BE2C (cell line): ENCODE measurements at regions not wholly inside any gene's neighbourhood (a gene's known extent, or its start where the extent isn't known, plus 50 kb on each side); places are given as distances from the start of the nearest gene placed in this dataset.

Experiments used
- DNase-seq: peaks from one replicate; pipeline ENCODE4 v3.0.0-alpha.2; 2020
- H3K27me3 ChIP-seq: fragments of 250-450 bp; sonication (Bioruptor Pico); 2 replicates; pipeline ENCODE4 v1.5.1; 2020; ENCODE audit warnings: mild to moderate bottlenecking
- H3K36me3 ChIP-seq: fragments of 250-450 bp; sonication (Bioruptor Pico); 2 replicates; pipeline ENCODE4 v1.5.1; 2020; ENCODE audit warnings: mild to moderate bottlenecking
- H3K4me1 ChIP-seq: fragments of 250-450 bp; sonication (Bioruptor Pico); 2 replicates; pipeline ENCODE4 v1.5.1; 2020
- H3K4me3 ChIP-seq: 2 replicates; pipeline ENCODE4 v1.5.1; 2011; ENCODE audit warnings: low read depth, low read length
- H3K9me3 ChIP-seq: fragments of 250-450 bp; sonication (Bioruptor Pico); 2 replicates; pipeline ENCODE4 v1.5.1; 2020
- TF ChIP-seq, protein P1 (sequence below): IDR thresholded peaks from 2 replicates; pipeline ENCODE4 v1.5.1; 2012; ENCODE audit warnings: mild to moderate bottlenecking, low read depth, low read length

DNA sequence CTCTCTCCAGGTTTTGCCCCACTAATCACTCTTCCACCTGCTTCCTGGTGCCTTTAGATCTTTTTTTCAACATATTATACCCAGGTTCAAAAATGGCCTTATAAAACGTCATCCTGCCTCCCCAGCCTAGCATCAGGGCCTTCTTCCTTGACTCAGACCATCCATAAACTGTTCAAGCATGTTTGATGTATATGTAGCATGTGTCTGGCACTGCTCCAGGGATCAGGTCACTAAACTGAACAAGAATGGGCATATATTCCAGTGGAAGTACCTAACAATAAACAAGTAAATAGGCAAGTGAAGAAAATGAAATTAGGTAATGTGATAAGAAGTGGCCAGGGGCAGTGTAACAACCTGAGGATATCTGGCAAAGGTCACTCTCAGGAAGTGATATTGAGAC is 141.2 kb downstream of the TRIB2 start:
- TF ChIP-seq, protein P1, sequence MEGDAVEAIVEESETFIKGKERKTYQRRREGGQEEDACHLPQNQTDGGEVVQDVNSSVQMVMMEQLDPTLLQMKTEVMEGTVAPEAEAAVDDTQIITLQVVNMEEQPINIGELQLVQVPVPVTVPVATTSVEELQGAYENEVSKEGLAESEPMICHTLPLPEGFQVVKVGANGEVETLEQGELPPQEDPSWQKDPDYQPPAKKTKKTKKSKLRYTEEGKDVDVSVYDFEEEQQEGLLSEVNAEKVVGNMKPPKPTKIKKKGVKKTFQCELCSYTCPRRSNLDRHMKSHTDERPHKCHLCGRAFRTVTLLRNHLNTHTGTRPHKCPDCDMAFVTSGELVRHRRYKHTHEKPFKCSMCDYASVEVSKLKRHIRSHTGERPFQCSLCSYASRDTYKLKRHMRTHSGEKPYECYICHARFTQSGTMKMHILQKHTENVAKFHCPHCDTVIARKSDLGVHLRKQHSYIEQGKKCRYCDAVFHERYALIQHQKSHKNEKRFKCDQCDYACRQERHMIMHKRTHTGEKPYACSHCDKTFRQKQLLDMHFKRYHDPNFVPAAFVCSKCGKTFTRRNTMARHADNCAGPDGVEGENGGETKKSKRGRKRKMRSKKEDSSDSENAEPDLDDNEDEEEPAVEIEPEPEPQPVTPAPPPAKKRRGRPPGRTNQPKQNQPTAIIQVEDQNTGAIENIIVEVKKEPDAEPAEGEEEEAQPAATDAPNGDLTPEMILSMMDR = no peak
- Histone ChIP-seq H3K9me3 (peaks cover 6% of the 10 kb centered on the region), H3K4me1 (no peaks in the 10 kb centered on the region; the same call in 1 of the 2 replicates), H3K36me3 (no peaks in the 10 kb centered on the region), H3K27me3 (no peaks in the 10 kb centered on the region), H3K4me3 (no peak overlapping the region)
- DNase-seq = no peak

DNA sequence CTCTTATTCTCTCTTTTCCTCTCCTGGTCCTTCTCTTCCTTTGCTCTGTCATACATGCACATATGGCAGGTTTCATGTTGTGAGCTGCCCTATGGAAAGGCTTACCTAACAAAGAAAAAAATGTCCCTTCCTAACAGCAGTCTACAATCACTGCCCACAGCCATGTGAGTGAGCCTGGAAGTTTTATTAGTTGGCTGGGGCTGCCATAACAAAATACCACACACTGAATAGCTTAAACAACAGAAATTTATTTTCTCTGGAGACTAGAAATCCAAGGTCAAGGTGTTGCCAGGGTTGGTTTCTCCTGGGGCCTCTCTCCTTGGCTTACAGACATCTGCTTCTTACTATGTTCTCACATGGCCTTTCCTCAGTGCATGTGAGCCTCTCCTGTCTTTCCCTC is 142.1 kb downstream of the TRIB2 start:
- Histone ChIP-seq H3K27me3 (no peaks in the 10 kb centered on the region), H3K36me3 (no peaks in the 10 kb centered on the region), H3K4me1 (no peaks in the 10 kb centered on the region; the same call in 1 of the 2 replicates), H3K4me3 (no peak overlapping the region), H3K9me3 (peaks cover 6% of the 10 kb centered on the region)
- no peak for DNase-seq
- TF ChIP-seq, protein P1 = no peak

DNA sequence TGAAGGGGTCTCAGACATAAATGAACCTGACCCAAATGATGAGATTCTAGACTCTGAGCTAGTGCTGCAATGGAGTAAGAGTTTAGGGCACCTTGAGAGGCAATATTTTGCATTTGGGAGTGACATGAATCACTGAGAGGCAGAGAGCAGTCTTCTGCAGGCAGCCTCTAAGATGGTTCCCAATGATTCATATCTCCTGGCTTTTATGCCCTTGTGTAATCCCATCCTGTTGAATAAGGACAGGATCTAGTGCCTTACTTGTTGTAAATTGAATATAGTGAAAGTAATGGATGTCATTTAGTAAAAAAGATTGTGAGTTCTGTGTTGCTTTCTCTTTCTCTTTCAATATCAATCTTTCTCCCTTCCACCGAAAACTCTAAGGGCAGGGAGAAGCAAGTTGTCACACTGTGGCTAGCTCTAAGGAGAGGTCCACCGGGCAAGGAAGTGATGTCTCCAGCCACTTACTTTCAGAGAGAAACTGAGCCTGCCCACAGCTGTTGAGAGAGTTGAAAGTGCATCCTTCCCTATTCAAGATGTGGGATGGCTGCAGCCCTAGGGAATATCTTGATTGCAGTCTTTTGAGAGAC is 144.7 kb downstream of the TRIB2 start:
- Histone ChIP-seq H3K27me3 (no peaks in the 10 kb centered on the region), H3K36me3 (no peaks in the 10 kb centered on the region), H3K4me3 (no peak overlapping the region), H3K9me3 (no peaks in the 10 kb centered on the region), H3K4me1 (no peaks in the 10 kb centered on the region; the same call in 1 of the 2 replicates)
- TF ChIP-seq, protein P1 = no peak
- no peak for DNase-seq

DNA sequence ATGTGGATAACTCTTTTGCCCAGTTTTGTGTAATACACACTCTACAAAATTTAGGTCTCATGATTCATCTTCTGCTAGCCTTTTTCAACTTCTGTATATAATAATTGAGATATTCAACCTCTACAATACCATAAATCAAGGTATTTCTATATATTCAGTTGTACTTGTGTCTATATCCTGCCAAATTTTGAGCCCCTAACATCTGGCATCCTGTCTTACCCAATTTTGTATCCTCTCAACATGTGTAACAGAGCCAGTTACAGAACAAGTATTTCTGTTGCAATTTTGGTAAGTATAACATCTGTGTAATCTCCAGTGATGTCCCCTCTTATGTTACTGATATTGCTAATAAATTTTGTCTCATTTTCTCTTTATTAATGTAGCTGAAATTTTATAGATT is 145.8 kb downstream of the TRIB2 start:
- H3K4me1 ChIP-seq = no peaks in the 10 kb centered on the region; the same call in 1 of the 2 replicates
- no peaks in the 10 kb centered on the region for H3K27me3 ChIP-seq
- H3K4me3 ChIP-seq = no peak overlapping the region
- H3K9me3 ChIP-seq = no peaks in the 10 kb centered on the region
- H3K36me3 ChIP-seq = no peaks in the 10 kb centered on the region
- no peak for DNase-seq
- TF ChIP-seq, protein P1 = no peak

DNA sequence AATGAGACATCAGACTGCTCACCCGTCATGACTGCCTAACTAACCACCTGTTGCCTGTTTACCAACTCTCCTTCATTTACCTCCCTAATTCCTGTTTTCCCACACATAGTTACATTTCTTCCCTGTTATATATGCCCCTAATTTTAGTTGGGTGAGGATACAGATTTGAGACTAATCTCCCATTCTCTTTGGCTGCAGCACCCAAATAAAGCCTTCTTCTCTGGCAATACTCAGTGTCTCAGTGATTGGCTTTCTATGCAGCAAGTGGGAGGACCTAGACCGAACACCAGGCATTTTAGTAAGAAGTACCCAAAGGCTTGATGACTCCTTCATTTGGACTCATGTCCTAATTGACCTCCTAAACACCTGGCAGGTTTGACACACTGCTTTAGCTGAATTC is 147.2 kb downstream of the TRIB2 start:
- no peak for DNase-seq
- TF ChIP-seq, protein P1 = no peak
- Histone ChIP-seq H3K36me3 (no peaks in the 10 kb centered on the region), H3K9me3 (no peaks in the 10 kb centered on the region), H3K4me1 (no peaks in the 10 kb centered on the region; the same call in 1 of the 2 replicates), H3K4me3 (no peak overlapping the region), H3K27me3 (no peaks in the 10 kb centered on the region)

DNA sequence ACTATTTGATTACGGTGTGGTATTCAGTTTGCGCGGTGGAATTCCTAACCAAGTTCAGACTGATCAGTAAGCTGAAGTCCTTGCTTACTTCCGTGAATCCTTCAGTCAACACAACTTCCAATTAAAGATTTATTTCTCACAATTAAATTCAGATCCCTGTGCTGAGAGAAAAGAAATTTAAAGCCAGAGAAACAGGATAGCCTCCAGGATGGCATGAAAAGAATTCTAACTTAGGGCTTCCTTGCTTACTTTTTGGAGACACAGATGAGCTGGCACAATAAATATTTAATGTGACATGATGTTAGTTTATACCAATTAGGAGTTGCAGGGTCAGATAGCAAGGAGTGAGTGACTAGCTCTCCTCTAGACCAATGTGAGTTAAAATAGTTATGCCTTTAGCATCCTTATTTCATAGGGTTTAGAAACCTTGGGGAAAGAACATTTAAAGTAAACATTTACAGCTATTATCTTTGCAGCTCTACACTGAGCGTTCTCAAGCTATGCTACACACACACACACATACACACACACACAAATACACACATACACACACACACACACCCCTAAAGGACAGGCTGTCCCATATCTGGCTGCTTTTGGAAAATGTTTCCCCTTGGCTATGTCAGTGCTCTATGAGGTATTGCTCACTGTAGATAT is 151.0 kb downstream of the TRIB2 start:
- no peak overlapping the region for H3K4me3 ChIP-seq
- H3K9me3 ChIP-seq = no peaks in the 10 kb centered on the region
- TF ChIP-seq, protein P1 = no peak
- DNase-seq = no peak
- no peaks in the 10 kb centered on the region for H3K27me3 ChIP-seq
- no peaks in the 10 kb centered on the region for H3K4me1 ChIP-seq
- H3K36me3 ChIP-seq = no peaks in the 10 kb centered on the region
